ENCODE measurements at regions not wholly inside any gene's neighbourhood (a gene's known extent, or its start where the extent isn't known, plus 50 kb on each side); places are given as distances from the start of the nearest gene placed in this dataset.

- H3K36me3 ChIP-seq: no peaks in the 10 kb centered on the region
- no peaks in the 10 kb centered on the region for H3K9me3 ChIP-seq
- H3K27me3 ChIP-seq: no peaks in the 10 kb centered on the region
- 47 to 56% (median 51%) methylated on average over 1 of the region's 1 CpG for WGBS, 3 donors
- no peak for DNase-seq
- no peak overlapping the region for H3K27ac ChIP-seq
- intact Hi-C loops (cut with DNase I): no loop called here
- no peaks in the 10 kb centered on the region for H3K4me1 ChIP-seq (ENCODE audit: insufficient read depth)
- TF ChIP-seq EP300 (IDR thresholded peaks at IDR 0.05) (no peak), POLR2A (IDR thresholded peaks at IDR 0.05) (no peak), CTCF (IDR thresholded peaks at IDR 0.05) (no peak)
- H3K4me3 ChIP-seq: no peak overlapping the region
These were observed 170.7 kb downstream of the SCG2 start for GRCh38 chr2:223431479-223431878.

- no peak overlapping the region for H3K27ac ChIP-seq
- intact Hi-C loops (cut with DNase I): no loop called here
- no peaks in the 10 kb centered on the region for H3K36me3 ChIP-seq
- no peaks in the 10 kb centered on the region for H3K27me3 ChIP-seq
- no peak overlapping the region for H3K4me3 ChIP-seq
- H3K4me1 ChIP-seq (ENCODE audit: insufficient read depth): no peaks in the 10 kb centered on the region
- TF ChIP-seq CTCF (IDR thresholded peaks at IDR 0.05): no peak
- TF ChIP-seq EP300 (IDR thresholded peaks at IDR 0.05): no peak
- no peak for TF ChIP-seq POLR2A (IDR thresholded peaks at IDR 0.05)
- 84 to 94% (median 88%) methylated on average over 5 of the region's 5 CpGs for WGBS, 3 donors
- no peak for DNase-seq
- no peaks in the 10 kb centered on the region for H3K9me3 ChIP-seq
These were observed 168.7 kb downstream of the SCG2 start for GRCh38 chr2:223433461-223433860.

GRCh38 chr2:223437788-223438187, 164.4 kb downstream of the SCG2 start:
- intact Hi-C loops (cut with DNase I): no loop called here
- Histone ChIP-seq H3K36me3 (no peaks in the 10 kb centered on the region), H3K9me3 (no peaks in the 10 kb centered on the region), H3K27ac (no peak overlapping the region), H3K4me1 (ENCODE audit: insufficient read depth) (no peaks in the 10 kb centered on the region), H3K4me3 (no peak overlapping the region), H3K27me3 (no peaks in the 10 kb centered on the region)
- WGBS, 3 donors: 85 to 90% (median 86%) methylated on average over 4 of the region's 4 CpGs
- no peak for TF ChIP-seq CTCF (IDR thresholded peaks at IDR 0.05)
- DNase-seq: no peak

- intact Hi-C loops (cut with DNase I): no loop called here
- DNase-seq: no peak
- Histone ChIP-seq H3K4me1 (ENCODE audit: insufficient read depth) (no peaks in the 10 kb centered on the region), H3K36me3 (no peaks in the 10 kb centered on the region), H3K9me3 (no peaks in the 10 kb centered on the region), H3K4me3 (no peak overlapping the region), H3K27ac (no peak overlapping the region), H3K27me3 (no peaks in the 10 kb centered on the region)
- 70 to 81% (median 76%) methylated on average over 1 of the region's 1 CpG for WGBS, 3 donors
- TF ChIP-seq CTCF (IDR thresholded peaks at IDR 0.05): no peak
- no peak for TF ChIP-seq POLR2A (IDR thresholded peaks at IDR 0.05)
- TF ChIP-seq EP300 (IDR thresholded peaks at IDR 0.05): no peak
These were observed 163.0 kb downstream of the SCG2 start for GRCh38 chr2:223439184-223439583.

GRCh38 chr2:223439786-223440185, 162.4 kb downstream of the SCG2 start:
- no peak for DNase-seq
- no peak overlapping the region for H3K27ac ChIP-seq
- no peak overlapping the region for H3K4me3 ChIP-seq
- no peaks in the 10 kb centered on the region for H3K9me3 ChIP-seq
- intact Hi-C loops (cut with DNase I): no loop called here
- TF ChIP-seq CTCF (IDR thresholded peaks at IDR 0.05) (no peak), EP300 (IDR thresholded peaks at IDR 0.05) (no peak), POLR2A (IDR thresholded peaks at IDR 0.05) (no peak)
- no peaks in the 10 kb centered on the region for H3K27me3 ChIP-seq
- 40 to 93% (median 49%) methylated on average over 1 of the region's 1 CpG for WGBS, 3 donors
- no peaks in the 10 kb centered on the region for H3K36me3 ChIP-seq
- H3K4me1 ChIP-seq (ENCODE audit: insufficient read depth): no peaks in the 10 kb centered on the region
